ENCODE measurements at regions not wholly inside any gene's neighbourhood (a gene's known extent, or its start where the extent isn't known, plus 50 kb on each side); places are given as distances from the start of the nearest gene placed in this dataset.

DNA sequence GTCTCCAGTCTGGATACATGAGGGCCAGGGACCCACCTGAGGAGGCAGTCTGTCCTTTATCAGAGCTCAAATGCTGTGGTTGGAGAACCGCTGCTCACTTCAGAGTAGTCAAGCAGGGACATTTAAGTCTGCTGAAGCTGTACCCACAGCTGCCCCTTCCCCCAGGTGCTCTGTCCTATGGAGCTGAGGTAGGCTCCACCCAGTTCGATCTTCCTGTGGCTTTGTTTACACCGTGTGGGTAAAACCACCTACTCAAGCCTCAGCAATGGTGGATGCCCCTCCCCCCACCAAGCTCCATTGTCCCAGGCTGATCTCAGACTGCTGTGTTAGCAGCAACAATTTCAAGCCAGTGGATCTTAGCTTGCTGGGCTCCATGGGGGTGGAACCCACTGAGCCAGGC, 731.4 kb upstream of the HS6ST1 start:
- TF ChIP-seq, protein P1, sequence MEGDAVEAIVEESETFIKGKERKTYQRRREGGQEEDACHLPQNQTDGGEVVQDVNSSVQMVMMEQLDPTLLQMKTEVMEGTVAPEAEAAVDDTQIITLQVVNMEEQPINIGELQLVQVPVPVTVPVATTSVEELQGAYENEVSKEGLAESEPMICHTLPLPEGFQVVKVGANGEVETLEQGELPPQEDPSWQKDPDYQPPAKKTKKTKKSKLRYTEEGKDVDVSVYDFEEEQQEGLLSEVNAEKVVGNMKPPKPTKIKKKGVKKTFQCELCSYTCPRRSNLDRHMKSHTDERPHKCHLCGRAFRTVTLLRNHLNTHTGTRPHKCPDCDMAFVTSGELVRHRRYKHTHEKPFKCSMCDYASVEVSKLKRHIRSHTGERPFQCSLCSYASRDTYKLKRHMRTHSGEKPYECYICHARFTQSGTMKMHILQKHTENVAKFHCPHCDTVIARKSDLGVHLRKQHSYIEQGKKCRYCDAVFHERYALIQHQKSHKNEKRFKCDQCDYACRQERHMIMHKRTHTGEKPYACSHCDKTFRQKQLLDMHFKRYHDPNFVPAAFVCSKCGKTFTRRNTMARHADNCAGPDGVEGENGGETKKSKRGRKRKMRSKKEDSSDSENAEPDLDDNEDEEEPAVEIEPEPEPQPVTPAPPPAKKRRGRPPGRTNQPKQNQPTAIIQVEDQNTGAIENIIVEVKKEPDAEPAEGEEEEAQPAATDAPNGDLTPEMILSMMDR (IDR thresholded peaks at IDR 0.05), result no peak
- no peak for TF ChIP-seq POLR2A (IDR thresholded peaks at IDR 0.05)

All from testis (tissue), 2 donors.